ENCODE measurements at regions not wholly inside any gene's neighbourhood (a gene's known extent, or its start where the extent isn't known, plus 50 kb on each side); places are given as distances from the start of the nearest gene placed in this dataset.

GRCh38 chr4:180695851-180696250 is 1547.4 kb upstream of the TENM3 start:
- TF ChIP-seq CTCF (IDR thresholded peaks at IDR 0.05) (no peak), EP300 (IDR thresholded peaks at IDR 0.05) (no peak)

Measured in esophagus muscularis mucosa (tissue), 3 donors.